HEK293 (cell line): ENCODE measurements at regions not wholly inside any gene's neighbourhood (a gene's known extent, or its start where the extent isn't known, plus 50 kb on each side); places are given as distances from the start of the nearest gene placed in this dataset.
"Not testable (repeated sequence)": the region's sequence is repeated elsewhere in the genome, so short reads cannot be mapped to it uniquely, and the experiment has no call there.

Source experiments
- CTCF ChIA-PET: fragments of 350-600 bp; formaldehyde crosslinking; extraction: SDS; loops from one replicate; lab custom pipeline; 2021; ENCODE audit warnings: antibody characterized with exemption; lab: Yijun Ruan, JAX
- POLR2A ChIA-PET: fragments of 300-600 bp; formaldehyde crosslinking; extraction: SDS; loops from one replicate; lab custom pipeline; 2020; ENCODE audit warnings: antibody characterized with exemption, inconsistent platforms; lab: Yijun Ruan, JAX
- H3K27ac ChIP-seq: fragments of 200-500 bp; sonication (Bioruptor generic); 2 replicates; pipeline ENCODE4 v1.5.1; 2014; ENCODE audit warnings: low read depth, low read length, control low read depth, inconsistent platforms; ENCODE audit errors: extremely low read depth
- H3K36me3 ChIP-seq, 2 experiments: fragments of 200-500 bp in 1 of 2; sonication (Bioruptor generic) in 1 of 2; 1 replicate in 1 of 2; 2 replicates in 1 of 2; pipeline ENCODE4 v1.5.1; 2014 to 2017; ENCODE audit warnings: inconsistent platforms in 2 of 2, low read length in 2 of 2; ENCODE audit not compliant: control insufficient read depth in 2 of 2, insufficient read depth in 1 of 2
- H3K4me1 ChIP-seq: fragments of 200-500 bp; sonication (Bioruptor generic); 2 replicates; pipeline ENCODE4 v1.5.1; 2014; ENCODE audit warnings: mild to moderate bottlenecking, low read length, inconsistent platforms; ENCODE audit not compliant: control insufficient read depth, insufficient read depth
- H3K4me3 ChIP-seq: 2 replicates; pipeline ENCODE4 v1.5.1; 2011; ENCODE audit warnings: low read depth, mild to moderate bottlenecking, control low read depth, low read length, moderate library complexity
- H3K9me3 ChIP-seq: fragments of 200-500 bp; sonication (Bioruptor generic); 2 replicates; pipeline ENCODE4 v1.5.1; 2014; ENCODE audit warnings: low read depth, low read length, inconsistent platforms; ENCODE audit not compliant: control insufficient read depth, insufficient read depth
- HOXA7 ChIP-seq: sonication (generic); formaldehyde crosslinking; IDR thresholded peaks from 2 replicates; pipeline ENCODE4 v1.8.1; 2022; ENCODE audit warnings: missing genetic modification reagents, borderline replicate concordance
- HOXD13 ChIP-seq: sonication (generic); formaldehyde crosslinking; IDR thresholded peaks from 2 replicates; pipeline ENCODE4 v1.8.0; 2022; ENCODE audit warnings: missing genetic modification reagents, borderline replicate concordance
- KLF1 ChIP-seq: fragments of 450-650 bp; formaldehyde crosslinking; IDR thresholded peaks from 2 replicates; pipeline ENCODE4 v1.5.1; 2016; ENCODE audit warnings: missing biosample characterization, missing genetic modification characterization
- SETDB1 ChIP-seq: IDR thresholded peaks from one replicate; pipeline ENCODE4 v1.6.1; 2017; ENCODE audit warnings: mild to moderate bottlenecking, low read length, moderate library complexity, mixed read lengths; ENCODE audit not compliant: insufficient read length
- ZFP41 ChIP-seq: fragments of 450-650 bp; formaldehyde crosslinking; IDR thresholded peaks from 2 replicates; pipeline ENCODE4 v1.5.1; 2016; ENCODE audit warnings: missing biosample characterization, missing genetic modification characterization, borderline replicate concordance
- ZNF114 ChIP-seq: fragments of 450-650 bp; formaldehyde crosslinking; IDR thresholded peaks from 2 replicates; pipeline ENCODE4 v1.5.0; 2017; ENCODE audit warnings: missing biosample characterization, missing genetic modification characterization
- ZNF221 ChIP-seq: fragments of 450-650 bp; formaldehyde crosslinking; IDR thresholded peaks from 2 replicates; pipeline ENCODE4 v1.5.1; 2017; ENCODE audit warnings: missing biosample characterization, missing genetic modification characterization, borderline replicate concordance
- ZNF311 ChIP-seq: fragments of 450-650 bp; formaldehyde crosslinking; IDR thresholded peaks from 2 replicates; pipeline ENCODE4 v1.5.1; 2017; ENCODE audit warnings: missing biosample characterization, missing genetic modification characterization, borderline replicate concordance
- ZNF335 ChIP-seq: fragments of 450-650 bp; formaldehyde crosslinking; conservative IDR thresholded peaks from 2 replicates; pipeline ENCODE4 v1.5.1; 2016; ENCODE audit warnings: missing biosample characterization, missing genetic modification characterization
- ZNF394 ChIP-seq: fragments of 450-650 bp; formaldehyde crosslinking; IDR thresholded peaks from 2 replicates; pipeline ENCODE4 v1.5.1; 2016; ENCODE audit warnings: missing biosample characterization, missing genetic modification characterization, mild to moderate bottlenecking, moderate library complexity, borderline replicate concordance
- ZNF510 ChIP-seq: fragments of 450-650 bp; formaldehyde crosslinking; IDR thresholded peaks from 2 replicates; pipeline ENCODE4 v1.5.1; 2018; ENCODE audit warnings: mild to moderate bottlenecking, missing genetic modification characterization, missing biosample characterization; ENCODE audit not compliant: insufficient replicate concordance
- ZNF571 ChIP-seq: fragments of 450-650 bp; formaldehyde crosslinking; IDR thresholded peaks from 2 replicates; pipeline ENCODE4 v1.5.0; 2017; ENCODE audit warnings: missing biosample characterization, missing genetic modification characterization
- ZNF654 ChIP-seq: fragments of 450-650 bp; formaldehyde crosslinking; IDR thresholded peaks from 2 replicates; pipeline ENCODE4 v1.5.1; 2016; ENCODE audit warnings: low read depth, missing biosample characterization, missing genetic modification characterization
- ZNF707 ChIP-seq: fragments of 450-650 bp; formaldehyde crosslinking; IDR thresholded peaks from 2 replicates; pipeline ENCODE4 v1.5.1; 2016; ENCODE audit warnings: missing biosample characterization, missing genetic modification characterization
- ZNF768 ChIP-seq: fragments of 450-650 bp; formaldehyde crosslinking; IDR thresholded peaks from 2 replicates; pipeline ENCODE4 v1.5.1; 2018; ENCODE audit warnings: missing biosample characterization, mild to moderate bottlenecking, missing genetic modification characterization
- ZNF777 ChIP-seq: fragments of 450-650 bp; formaldehyde crosslinking; IDR thresholded peaks from 2 replicates; pipeline ENCODE4 v1.5.1; 2017; ENCODE audit warnings: missing biosample characterization, missing genetic modification characterization, borderline replicate concordance
- ZSCAN23 ChIP-seq: fragments of 450-650 bp; formaldehyde crosslinking; IDR thresholded peaks from 2 replicates; pipeline ENCODE4 v1.5.1; 2016; ENCODE audit warnings: missing biosample characterization, missing genetic modification characterization
- TF ChIP-seq, protein P1 (sequence below): fragments of 450-650 bp; formaldehyde crosslinking; IDR thresholded peaks from 2 replicates; pipeline ENCODE4 v1.5.1; 2016; ENCODE audit warnings: missing biosample characterization, missing genetic modification characterization
- TF ChIP-seq, protein P2 (sequence below): fragments of 450-650 bp; formaldehyde crosslinking; IDR thresholded peaks from 2 replicates; pipeline ENCODE4 v1.5.1; 2016; ENCODE audit warnings: missing biosample characterization, missing genetic modification characterization, borderline replicate concordance
- TF ChIP-seq, protein P3 (sequence below): fragments of 450-650 bp; formaldehyde crosslinking; IDR thresholded peaks from 2 replicates; pipeline ENCODE4 v1.5.1; 2016; ENCODE audit warnings: missing biosample characterization, missing genetic modification characterization

DNA sequence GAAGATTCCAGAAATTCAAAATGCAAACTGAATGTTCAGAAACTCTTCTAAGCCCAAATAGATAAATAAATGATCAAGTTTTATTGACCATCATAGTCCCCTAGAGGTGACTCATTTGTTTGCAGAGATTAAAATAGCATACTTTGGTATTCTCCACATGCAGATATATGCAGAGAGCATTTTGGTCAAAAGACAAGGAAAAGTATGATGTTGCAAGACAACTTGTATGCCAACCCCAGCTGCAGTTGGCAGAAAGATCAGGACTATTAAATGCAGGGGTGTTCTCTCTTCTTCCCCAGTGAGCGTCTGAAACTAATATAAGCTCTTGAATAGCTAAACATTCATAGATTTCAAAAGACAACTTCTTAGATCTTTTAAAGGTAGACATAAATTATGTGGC is 404.9 kb downstream of the LTN1 start:
- no peak for TF ChIP-seq ZNF394 (tag by site-specific recombination)
- TF ChIP-seq ZNF510 (tag by site-specific recombination) = no peak
- no peak for TF ChIP-seq HOXD13 (CRISPR knock-in tag)
- ChIA-PET POLR2A (no interaction called here), CTCF (interaction anchor here (0.5 to 1.2 kb wide), 2 partner anchors 157 to 1671 kb away, joined by 3 read pairs; no protein-coding TSS in a partner anchor)
- Histone ChIP-seq H3K27ac (no peak overlapping the region), H3K4me1 (no peaks in the 10 kb centered on the region), H3K4me3 (no peak overlapping the region), H3K36me3 (no peaks in the 10 kb centered on the region), H3K9me3 (no peaks in the 10 kb centered on the region; the same call in 1 of the 2 replicates)

DNA sequence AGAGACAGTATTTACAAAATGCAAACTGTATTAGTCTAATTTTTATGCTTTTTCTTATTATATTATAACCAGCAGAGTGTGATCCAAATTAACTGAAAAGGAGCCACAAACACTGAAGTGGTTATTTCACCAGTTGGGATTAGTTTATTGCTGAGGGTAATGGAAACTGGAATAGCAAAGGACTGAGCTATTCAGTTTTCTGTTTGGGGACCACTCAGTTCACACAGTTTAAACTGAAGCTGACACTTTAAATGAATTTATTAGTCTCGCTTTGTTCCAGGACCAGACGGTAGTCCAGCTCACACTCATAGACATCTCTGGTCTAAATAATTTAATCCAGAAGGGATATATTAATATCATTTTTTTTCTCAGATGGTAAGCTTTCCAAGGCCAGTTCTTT is 410.7 kb downstream of the LTN1 start:
- POLR2A ChIA-PET = no interaction called here
- H3K36me3 ChIP-seq = no peaks in the 10 kb centered on the region
- H3K4me1 ChIP-seq = no peaks in the 10 kb centered on the region
- CTCF ChIA-PET = interaction anchor here (1.3 kb wide), 1 partner anchor 162 kb away, joined by 3 read pairs; no protein-coding TSS in a partner anchor
- H3K4me3 ChIP-seq = no peak overlapping the region
- no peaks in the 10 kb centered on the region for H3K9me3 ChIP-seq
- H3K27ac ChIP-seq = no peak overlapping the region
- TF ChIP-seq HOXA7 (CRISPR knock-in tag) (no peak), ZNF707 (tag by site-specific recombination) (no peak), HOXD13 (CRISPR knock-in tag) (no peak), ZNF777 (tag by site-specific recombination) (no peak), ZNF571 (tag by site-specific recombination) (no peak), KLF1 (tag by site-specific recombination) (no peak), ZNF114 (no peak), SETDB1 (no peak), ZNF221 (no peak)

DNA sequence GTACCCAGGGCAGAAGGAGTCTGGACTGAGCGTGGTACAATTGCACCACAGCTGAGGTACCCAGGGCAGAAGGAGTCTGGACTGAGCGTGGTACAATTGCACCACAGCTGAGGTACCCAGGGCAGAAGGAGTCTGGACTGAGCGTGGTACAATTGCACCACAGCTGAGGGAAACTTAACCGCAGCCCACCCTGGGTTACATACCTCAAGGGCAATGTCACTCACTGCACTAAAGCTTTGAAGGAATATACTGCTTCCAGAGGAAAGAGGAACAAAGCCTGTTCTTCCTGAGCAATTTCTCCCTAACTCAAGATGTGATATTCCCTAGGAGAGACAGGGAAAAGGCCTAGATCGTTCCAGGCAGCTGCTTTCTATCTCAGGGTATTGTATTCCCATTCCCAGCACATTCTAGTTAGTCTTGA is 411.4 kb downstream of the LTN1 start:
- POLR2A ChIA-PET, H3K4me3 ChIP-seq, H3K9me3 ChIP-seq, H3K36me3 ChIP-seq, H3K4me1 ChIP-seq, CTCF ChIA-PET, H3K27ac ChIP-seq: not testable (repeated sequence)

DNA sequence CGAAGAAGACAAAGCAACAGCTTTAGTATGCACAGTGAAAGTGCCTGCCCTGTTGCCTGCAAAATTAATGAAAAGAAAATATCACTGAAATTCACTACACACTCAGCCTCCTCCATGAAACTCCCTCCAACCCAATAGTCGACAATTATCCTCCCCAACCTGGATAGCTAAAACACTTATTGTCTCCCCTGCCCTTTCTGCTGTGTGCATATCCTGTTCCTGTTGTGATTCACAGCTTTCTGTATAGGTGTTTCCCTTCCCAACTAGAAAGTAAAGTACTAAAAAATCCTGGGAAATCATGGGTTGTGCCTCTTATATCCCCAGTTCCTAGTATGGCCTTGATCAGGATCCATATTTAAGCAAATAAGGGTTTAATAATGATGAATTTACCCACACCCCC is 412.1 kb downstream of the LTN1 start:
- Histone ChIP-seq H3K27ac (no peak overlapping the region), H3K4me1 (no peaks in the 10 kb centered on the region), H3K9me3 (no peaks in the 10 kb centered on the region; the same call in 1 of the 2 replicates), H3K4me3 (no peak overlapping the region), H3K36me3 (no peaks in the 10 kb centered on the region)
- CTCF ChIA-PET = interaction anchor here (0.6 kb wide), 2 partner anchors 64 to 1697 kb away, joined by 4 to 7 read pairs; no protein-coding TSS in a partner anchor
- POLR2A ChIA-PET = interaction anchor here (0.7 kb wide), 1 partner anchor 21 kb away, joined by 3 read pairs; no protein-coding TSS in a partner anchor
- TF ChIP-seq, protein P1, sequence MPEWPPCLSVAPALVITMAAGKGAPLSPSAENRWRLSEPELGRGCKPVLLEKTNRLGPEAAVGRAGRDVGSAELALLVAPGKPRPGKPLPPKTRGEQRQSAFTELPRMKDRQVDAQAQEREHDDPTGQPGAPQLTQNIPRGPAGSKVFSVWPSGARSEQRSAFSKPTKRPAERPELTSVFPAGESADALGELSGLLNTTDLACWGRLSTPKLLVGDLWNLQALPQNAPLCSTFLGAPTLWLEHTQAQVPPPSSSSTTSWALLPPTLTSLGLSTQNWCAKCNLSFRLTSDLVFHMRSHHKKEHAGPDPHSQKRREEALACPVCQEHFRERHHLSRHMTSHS (tag by site-specific recombination) = no peak
- TF ChIP-seq ZNF768 (tag by site-specific recombination) (no peak), ZFP41 (tag by site-specific recombination) (no peak), ZSCAN23 (tag by site-specific recombination) (no peak), ZNF335 (tag by site-specific recombination) (no peak), ZNF311 (tag by site-specific recombination) (no peak), ZNF654 (tag by site-specific recombination) (no peak)
- TF ChIP-seq, protein P2, sequence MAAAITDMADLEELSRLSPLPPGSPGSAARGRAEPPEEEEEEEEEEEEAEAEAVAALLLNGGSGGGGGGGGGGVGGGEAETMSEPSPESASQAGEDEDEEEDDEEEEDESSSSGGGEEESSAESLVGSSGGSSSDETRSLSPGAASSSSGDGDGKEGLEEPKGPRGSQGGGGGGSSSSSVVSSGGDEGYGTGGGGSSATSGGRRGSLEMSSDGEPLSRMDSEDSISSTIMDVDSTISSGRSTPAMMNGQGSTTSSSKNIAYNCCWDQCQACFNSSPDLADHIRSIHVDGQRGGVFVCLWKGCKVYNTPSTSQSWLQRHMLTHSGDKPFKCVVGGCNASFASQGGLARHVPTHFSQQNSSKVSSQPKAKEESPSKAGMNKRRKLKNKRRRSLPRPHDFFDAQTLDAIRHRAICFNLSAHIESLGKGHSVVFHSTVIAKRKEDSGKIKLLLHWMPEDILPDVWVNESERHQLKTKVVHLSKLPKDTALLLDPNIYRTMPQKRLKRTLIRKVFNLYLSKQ (tag by site-specific recombination) = no peak
- TF ChIP-seq, protein P3, sequence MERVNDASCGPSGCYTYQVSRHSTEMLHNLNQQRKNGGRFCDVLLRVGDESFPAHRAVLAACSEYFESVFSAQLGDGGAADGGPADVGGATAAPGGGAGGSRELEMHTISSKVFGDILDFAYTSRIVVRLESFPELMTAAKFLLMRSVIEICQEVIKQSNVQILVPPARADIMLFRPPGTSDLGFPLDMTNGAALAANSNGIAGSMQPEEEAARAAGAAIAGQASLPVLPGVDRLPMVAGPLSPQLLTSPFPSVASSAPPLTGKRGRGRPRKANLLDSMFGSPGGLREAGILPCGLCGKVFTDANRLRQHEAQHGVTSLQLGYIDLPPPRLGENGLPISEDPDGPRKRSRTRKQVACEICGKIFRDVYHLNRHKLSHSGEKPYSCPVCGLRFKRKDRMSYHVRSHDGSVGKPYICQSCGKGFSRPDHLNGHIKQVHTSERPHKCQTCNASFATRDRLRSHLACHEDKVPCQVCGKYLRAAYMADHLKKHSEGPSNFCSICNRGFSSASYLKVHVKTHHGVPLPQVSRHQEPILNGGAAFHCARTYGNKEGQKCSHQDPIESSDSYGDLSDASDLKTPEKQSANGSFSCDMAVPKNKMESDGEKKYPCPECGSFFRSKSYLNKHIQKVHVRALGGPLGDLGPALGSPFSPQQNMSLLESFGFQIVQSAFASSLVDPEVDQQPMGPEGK (tag by site-specific recombination) = no peak
